ENCODE measurements at regions not wholly inside any gene's neighbourhood (a gene's known extent, or its start where the extent isn't known, plus 50 kb on each side); places are given as distances from the start of the nearest gene placed in this dataset.
"Not testable (repeated sequence)": the region's sequence is repeated elsewhere in the genome, so short reads cannot be mapped to it uniquely, and the experiment has no call there.

GRCh38 chr11:87764075-87764474 lies 411.2 kb downstream of the RAB38 start:
- TF ChIP-seq POLR2A, CTCF (IDR thresholded peaks at IDR 0.05): not testable (repeated sequence)

All from Peyer's patch (tissue), 4 donors.